HepG2 (cell line): ENCODE measurements at regions not wholly inside any gene's neighbourhood (a gene's known extent, or its start where the extent isn't known, plus 50 kb on each side); places are given as distances from the start of the nearest gene placed in this dataset.

ENCODE experiments used
- ATAC-seq: fragments of 200-7000 bp; cut with Tn5 transposase; 3 replicates; pipeline ENCODE4 v1.9.1; 2020; ENCODE audit warnings: mild to moderate bottlenecking, moderate library complexity
- BruUV-seq: library from RNA; stranded (reverse); fragments of 400-500 nt; replicated peaks from 2 replicates; lab custom pipeline; 2021; lab: Mats Ljungman, UMichigan
- CTCF ChIA-PET: fragments of 300-600 bp; formaldehyde crosslinking; extraction: SDS; loops from one replicate; lab custom pipeline; 2021; ENCODE audit warnings: low total read pairs, inconsistent platforms, low intra/inter-chr PET ratio; lab: Yijun Ruan, JAX
- POLR2A ChIA-PET: fragments of 350-600 bp; sonication (Branson Sonifier 250); formaldehyde crosslinking; loops from one replicate; lab custom pipeline; 2020; ENCODE audit warnings: antibody characterized with exemption, inconsistent platforms; lab: Yijun Ruan, JAX
- DNase-seq: peaks from one replicate; pipeline ENCODE4 v3.0.0-alpha.2; 2015; ENCODE audit warnings: low spot score
- FAIRE-seq: peaks from 3 replicates; lab custom pipeline; 2011; peaks lifted over from hg19 to GRCh38; lab: Jason Lieb, UNC
- H2AFZ ChIP-seq: one replicate; pipeline ENCODE4 v1.6.1; 2011; ENCODE audit warnings: low read length, inconsistent platforms
- H3K27ac ChIP-seq: fragments of 300-600 bp; 3 replicates; pipeline ENCODE4 v1.8.0; 2011; ENCODE audit warnings: mixed run types, mild to moderate bottlenecking, mixed read lengths, low read length, inconsistent platforms; ENCODE audit not compliant: insufficient read depth; ENCODE audit errors: extremely low read length
- H3K27me3 ChIP-seq, 2 experiments: fragments of 200-600 bp in 1 of 2; 2 replicates in 1 of 2; 3 replicates in 1 of 2; pipeline versions ENCODE4 v1.6.0 to v1.8.0; 2011; ENCODE audit warnings: low read length in 2 of 2, mild to moderate bottlenecking in 2 of 2, moderate library complexity in 2 of 2, inconsistent platforms in 1 of 2; ENCODE audit not compliant: insufficient read depth in 2 of 2, control insufficient read depth in 1 of 2
- H3K36me3 ChIP-seq, 2 experiments: fragments of 200-600 bp in 1 of 2; replicated peaks in 1 of 2; 2 replicates in 1 of 2; 3 replicates in 1 of 2; pipeline versions ENCODE4 v1.5.1 to v1.8.0; 2011; ENCODE audit warnings: low read length in 2 of 2, inconsistent platforms in 1 of 2; ENCODE audit not compliant: insufficient read depth in 2 of 2, control insufficient read depth in 1 of 2
- H3K4me1 ChIP-seq: 2 replicates; pipeline ENCODE4 v1.5.1; 2012; ENCODE audit warnings: low read length, inconsistent platforms; ENCODE audit not compliant: insufficient read depth
- H3K4me2 ChIP-seq: 2 replicates; pipeline ENCODE4 v1.6.0; 2011; ENCODE audit warnings: low read depth, low read length, inconsistent platforms
- H3K4me3 ChIP-seq, 3 experiments: fragments of 200-600 bp in 1 of 3; sonication (generic), shearing (Covaris generic) in 1 of 3; replicated peaks in 1 of 3; 2 replicates each; pipeline ENCODE4 v1.5.1; 2011 to 2016; ENCODE audit warnings: low read length in 3 of 3, inconsistent platforms in 2 of 3, low read depth in 2 of 3, mild to moderate bottlenecking in 2 of 3, control low read depth in 1 of 3, mixed read lengths in 1 of 3; ENCODE audit not compliant: insufficient read depth in 1 of 3
- H3K79me2 ChIP-seq: one replicate; pipeline ENCODE4 v1.6.1; 2011; ENCODE audit warnings: low read length, inconsistent platforms; ENCODE audit not compliant: insufficient read depth
- H3K9ac ChIP-seq: 2 replicates; pipeline ENCODE4 v1.6.0; 2011; ENCODE audit warnings: mild to moderate bottlenecking, low read depth, low read length, inconsistent platforms; ENCODE audit not compliant: insufficient read depth
- H3K9me3 ChIP-seq: 2 replicates; pipeline ENCODE4 v1.5.1; 2012; ENCODE audit warnings: mild to moderate bottlenecking, low read length
- H4K20me1 ChIP-seq: 2 replicates; pipeline ENCODE4 v1.6.0; 2011; ENCODE audit warnings: inconsistent platforms, mild to moderate bottlenecking, low read length, moderate library complexity; ENCODE audit not compliant: insufficient read depth
- ARID2 ChIP-seq: sonication (generic); formaldehyde crosslinking; IDR thresholded peaks from 2 replicates; pipeline ENCODE4 v1.8.1; 2022; ENCODE audit warnings: mild to moderate bottlenecking, missing genetic modification reagents, borderline replicate concordance
- KLF16 ChIP-seq, 2 experiments: sonication (generic) in 1 of 2; formaldehyde crosslinking in 1 of 2; IDR thresholded peaks; 2 replicates each; pipeline versions ENCODE4 v1.6.1 to v1.8.0; 2016 to 2023; ENCODE audit warnings: missing genetic modification reagents in 2 of 2, missing compliant biosample characterization in 1 of 2
- KLF6 ChIP-seq: IDR thresholded peaks from 2 replicates; pipeline ENCODE4 v1.8.0; 2016; ENCODE audit warnings: missing biosample characterization, missing genetic modification reagents
- LCORL ChIP-seq, 2 experiments: fragments of 450-650 bp in 1 of 2; sonication (generic) in 1 of 2; formaldehyde crosslinking in 1 of 2; IDR thresholded peaks; 2 replicates each; pipeline versions ENCODE4 v1.5.0 to v1.6.1; 2017 to 2020; ENCODE audit warnings: antibody characterized with exemption in 1 of 2, missing genetic modification reagents in 1 of 2
- SALL2 ChIP-seq: sonication (generic); formaldehyde crosslinking; IDR thresholded peaks from 2 replicates; pipeline ENCODE4 v1.8.1; 2023; ENCODE audit warnings: mild to moderate bottlenecking, missing genetic modification reagents, inconsistent platforms
- SOX5 ChIP-seq: IDR thresholded peaks from 2 replicates; pipeline ENCODE4 v1.6.1; 2016; ENCODE audit warnings: borderline replicate concordance
- SP5 ChIP-seq: IDR thresholded peaks from 2 replicates; pipeline ENCODE4 v1.6.1; 2016; ENCODE audit warnings: low read depth, borderline replicate concordance
- STAT5B ChIP-seq: sonication (generic); formaldehyde crosslinking; IDR thresholded peaks from 2 replicates; pipeline ENCODE4 v1.4.0; 2020; ENCODE audit warnings: missing genetic modification reagents
- ZNF331 ChIP-seq: sonication (generic); formaldehyde crosslinking; IDR thresholded peaks from 2 replicates; pipeline ENCODE4 v1.4.0; 2020; ENCODE audit warnings: missing genetic modification reagents
- WGBS: methylation state at CpG from one replicate; pipeline ENCODE4 v1.1.6; 2017; ENCODE audit warnings: low lambda C conversion rate; 5-methylcytosine and 5-hydroxymethylcytosine counted together
- in situ Hi-C: cut with HindIII; loops from 2 replicates; pipeline ENCODE4 v1.10.0; 2017; ENCODE audit warnings: low pct_unique_long_range_greater_than_20kb; ENCODE audit not compliant: extremely low pct_ligation_motif_present
- intact Hi-C: fragments of 100-400 bp; cut with micrococcal nuclease; formaldehyde crosslinking; loops from one replicate; pipeline ENCODE4 v1.10.0; 2022; ENCODE audit not compliant: unreplicated experiment
- TF ChIP-seq, protein P1 (sequence below): sonication (generic); formaldehyde crosslinking; IDR thresholded peaks from 2 replicates; pipeline ENCODE4 v1.5.1; 2020; ENCODE audit warnings: missing genetic modification reagents, mild to moderate bottlenecking, borderline replicate concordance
- TF ChIP-seq, protein P2 (sequence below): sonication (generic); formaldehyde crosslinking; IDR thresholded peaks from 2 replicates; pipeline ENCODE4 v1.8.0; 2022; ENCODE audit warnings: mild to moderate bottlenecking, missing genetic modification reagents
- TF ChIP-seq, protein P3 (sequence below): sonication (generic); formaldehyde crosslinking; IDR thresholded peaks from 2 replicates; pipeline ENCODE4 v1.8.1; 2023; ENCODE audit warnings: missing genetic modification reagents, inconsistent platforms, borderline replicate concordance
- TF ChIP-seq, protein P4 (sequence below): sonication (generic); formaldehyde crosslinking; IDR thresholded peaks from 2 replicates; pipeline ENCODE4 v1.5.0; 2020; ENCODE audit warnings: mild to moderate bottlenecking, missing genetic modification reagents, borderline replicate concordance

DNA sequence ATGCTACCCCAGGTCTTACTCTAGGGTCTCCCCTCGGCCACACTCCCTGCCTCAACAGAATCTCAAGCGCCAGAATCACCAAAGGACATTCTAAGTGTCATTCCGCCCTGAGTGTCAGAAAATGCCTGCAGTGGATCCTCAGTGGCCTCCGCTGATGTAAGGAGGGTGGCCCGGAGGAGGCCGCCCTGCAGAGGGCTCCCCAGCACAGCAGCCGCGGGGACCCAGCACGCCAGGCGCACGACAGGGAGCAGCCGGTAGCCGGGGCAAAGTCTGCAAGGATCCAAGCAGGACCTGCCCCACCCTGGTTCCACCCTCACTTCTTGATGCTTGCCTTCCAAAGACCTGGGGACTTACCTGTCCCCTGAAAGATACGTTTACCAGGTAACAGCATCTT is 54.2 kb upstream of the ID2 start:
- H4K20me1 ChIP-seq = no peaks in the 10 kb centered on the region
- no peaks in the 10 kb centered on the region for H3K9me3 ChIP-seq
- intact Hi-C loops (loop anchor here (1.0 to 10.0 kb wide), 3 partner anchors 29 to 213 kb away; no protein-coding TSS in a partner anchor), in situ Hi-C loops (loop anchor here (5.0 kb wide), 1 partner anchor 50 kb away; no protein-coding TSS in a partner anchor)
- BruUV-seq = no TSS peak
- 3% methylated on average over 14 of the region's 14 CpGs for WGBS
- no peak overlapping the region for H2AFZ ChIP-seq
- no peaks in the 10 kb centered on the region for H3K36me3 ChIP-seq
- ATAC-seq (peak; percentile 62), DNase-seq (peak; percentile 65), FAIRE-seq (no peak)
- H3K27ac ChIP-seq = peak overlapping the region; percentile 84
- POLR2A ChIA-PET = interaction anchor here (1.0 to 8.4 kb wide), 17 partner anchors 10 to 508 kb away, joined by 3 to 354 read pairs (median 5); partner anchors contain the start of gene ID2
- peak overlapping the region; percentile 99 for H3K4me2 ChIP-seq
- peaks cover 100% of the 10 kb centered on the region for H3K4me1 ChIP-seq
- CTCF ChIA-PET = interaction anchor here (1.2 to 2.1 kb wide), 3 partner anchors 34 to 58 kb away, joined by 3 to 15 read pairs (median 4); no protein-coding TSS in a partner anchor
- peaks cover 21% of the 10 kb centered on the region for H3K79me2 ChIP-seq
- H3K4me3 ChIP-seq = peak overlapping the region; percentile 60 to 80 (median 61); a peak in 5 of 6 replicates
- peak overlapping the region; percentile 87 for H3K9ac ChIP-seq
- no peaks in the 10 kb centered on the region; a peak in 1 of 5 replicates for H3K27me3 ChIP-seq
- TF ChIP-seq ZNF331 (CRISPR knock-in tag) (peak; percentile 73), KLF16 (CRISPR knock-in tag; IDR thresholded peaks at IDR 0.05) (peak in 1 of 2 experiments; percentile 83; a peak in 2 of 4 replicates), SALL2 (CRISPR knock-in tag) (no peak), KLF6 (CRISPR knock-in tag) (0 out of 2 replicates have a peak, but pooled peaks have one; percentile 32), STAT5B (CRISPR knock-in tag) (no peak), ARID2 (CRISPR knock-in tag) (no peak), SOX5 (CRISPR knock-in tag) (peak; percentile 69), SP5 (peak; percentile 79), LCORL (IDR thresholded peaks at IDR 0.05) (no peak), LCORL (CRISPR knock-in tag; IDR thresholded peaks at IDR 0.05) (peak; percentile 96)
- TF ChIP-seq, protein P1, sequence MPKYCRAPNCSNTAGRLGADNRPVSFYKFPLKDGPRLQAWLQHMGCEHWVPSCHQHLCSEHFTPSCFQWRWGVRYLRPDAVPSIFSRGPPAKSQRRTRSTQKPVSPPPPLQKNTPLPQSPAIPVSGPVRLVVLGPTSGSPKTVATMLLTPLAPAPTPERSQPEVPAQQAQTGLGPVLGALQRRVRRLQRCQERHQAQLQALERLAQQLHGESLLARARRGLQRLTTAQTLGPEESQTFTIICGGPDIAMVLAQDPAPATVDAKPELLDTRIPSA (CRISPR knock-in tag) = no peak
- TF ChIP-seq, protein P2, sequence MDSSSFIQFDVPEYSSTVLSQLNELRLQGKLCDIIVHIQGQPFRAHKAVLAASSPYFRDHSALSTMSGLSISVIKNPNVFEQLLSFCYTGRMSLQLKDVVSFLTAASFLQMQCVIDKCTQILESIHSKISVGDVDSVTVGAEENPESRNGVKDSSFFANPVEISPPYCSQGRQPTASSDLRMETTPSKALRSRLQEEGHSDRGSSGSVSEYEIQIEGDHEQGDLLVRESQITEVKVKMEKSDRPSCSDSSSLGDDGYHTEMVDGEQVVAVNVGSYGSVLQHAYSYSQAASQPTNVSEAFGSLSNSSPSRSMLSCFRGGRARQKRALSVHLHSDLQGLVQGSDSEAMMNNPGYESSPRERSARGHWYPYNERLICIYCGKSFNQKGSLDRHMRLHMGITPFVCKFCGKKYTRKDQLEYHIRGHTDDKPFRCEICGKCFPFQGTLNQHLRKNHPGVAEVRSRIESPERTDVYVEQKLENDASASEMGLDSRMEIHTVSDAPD (CRISPR knock-in tag) = no peak
- TF ChIP-seq, protein P3, sequence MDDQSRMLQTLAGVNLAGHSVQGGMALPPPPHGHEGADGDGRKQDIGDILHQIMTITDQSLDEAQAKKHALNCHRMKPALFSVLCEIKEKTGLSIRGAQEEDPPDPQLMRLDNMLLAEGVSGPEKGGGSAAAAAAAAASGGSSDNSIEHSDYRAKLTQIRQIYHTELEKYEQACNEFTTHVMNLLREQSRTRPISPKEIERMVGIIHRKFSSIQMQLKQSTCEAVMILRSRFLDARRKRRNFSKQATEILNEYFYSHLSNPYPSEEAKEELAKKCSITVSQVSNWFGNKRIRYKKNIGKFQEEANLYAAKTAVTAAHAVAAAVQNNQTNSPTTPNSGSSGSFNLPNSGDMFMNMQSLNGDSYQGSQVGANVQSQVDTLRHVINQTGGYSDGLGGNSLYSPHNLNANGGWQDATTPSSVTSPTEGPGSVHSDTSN (CRISPR knock-in tag) = no peak
- TF ChIP-seq, protein P4, sequence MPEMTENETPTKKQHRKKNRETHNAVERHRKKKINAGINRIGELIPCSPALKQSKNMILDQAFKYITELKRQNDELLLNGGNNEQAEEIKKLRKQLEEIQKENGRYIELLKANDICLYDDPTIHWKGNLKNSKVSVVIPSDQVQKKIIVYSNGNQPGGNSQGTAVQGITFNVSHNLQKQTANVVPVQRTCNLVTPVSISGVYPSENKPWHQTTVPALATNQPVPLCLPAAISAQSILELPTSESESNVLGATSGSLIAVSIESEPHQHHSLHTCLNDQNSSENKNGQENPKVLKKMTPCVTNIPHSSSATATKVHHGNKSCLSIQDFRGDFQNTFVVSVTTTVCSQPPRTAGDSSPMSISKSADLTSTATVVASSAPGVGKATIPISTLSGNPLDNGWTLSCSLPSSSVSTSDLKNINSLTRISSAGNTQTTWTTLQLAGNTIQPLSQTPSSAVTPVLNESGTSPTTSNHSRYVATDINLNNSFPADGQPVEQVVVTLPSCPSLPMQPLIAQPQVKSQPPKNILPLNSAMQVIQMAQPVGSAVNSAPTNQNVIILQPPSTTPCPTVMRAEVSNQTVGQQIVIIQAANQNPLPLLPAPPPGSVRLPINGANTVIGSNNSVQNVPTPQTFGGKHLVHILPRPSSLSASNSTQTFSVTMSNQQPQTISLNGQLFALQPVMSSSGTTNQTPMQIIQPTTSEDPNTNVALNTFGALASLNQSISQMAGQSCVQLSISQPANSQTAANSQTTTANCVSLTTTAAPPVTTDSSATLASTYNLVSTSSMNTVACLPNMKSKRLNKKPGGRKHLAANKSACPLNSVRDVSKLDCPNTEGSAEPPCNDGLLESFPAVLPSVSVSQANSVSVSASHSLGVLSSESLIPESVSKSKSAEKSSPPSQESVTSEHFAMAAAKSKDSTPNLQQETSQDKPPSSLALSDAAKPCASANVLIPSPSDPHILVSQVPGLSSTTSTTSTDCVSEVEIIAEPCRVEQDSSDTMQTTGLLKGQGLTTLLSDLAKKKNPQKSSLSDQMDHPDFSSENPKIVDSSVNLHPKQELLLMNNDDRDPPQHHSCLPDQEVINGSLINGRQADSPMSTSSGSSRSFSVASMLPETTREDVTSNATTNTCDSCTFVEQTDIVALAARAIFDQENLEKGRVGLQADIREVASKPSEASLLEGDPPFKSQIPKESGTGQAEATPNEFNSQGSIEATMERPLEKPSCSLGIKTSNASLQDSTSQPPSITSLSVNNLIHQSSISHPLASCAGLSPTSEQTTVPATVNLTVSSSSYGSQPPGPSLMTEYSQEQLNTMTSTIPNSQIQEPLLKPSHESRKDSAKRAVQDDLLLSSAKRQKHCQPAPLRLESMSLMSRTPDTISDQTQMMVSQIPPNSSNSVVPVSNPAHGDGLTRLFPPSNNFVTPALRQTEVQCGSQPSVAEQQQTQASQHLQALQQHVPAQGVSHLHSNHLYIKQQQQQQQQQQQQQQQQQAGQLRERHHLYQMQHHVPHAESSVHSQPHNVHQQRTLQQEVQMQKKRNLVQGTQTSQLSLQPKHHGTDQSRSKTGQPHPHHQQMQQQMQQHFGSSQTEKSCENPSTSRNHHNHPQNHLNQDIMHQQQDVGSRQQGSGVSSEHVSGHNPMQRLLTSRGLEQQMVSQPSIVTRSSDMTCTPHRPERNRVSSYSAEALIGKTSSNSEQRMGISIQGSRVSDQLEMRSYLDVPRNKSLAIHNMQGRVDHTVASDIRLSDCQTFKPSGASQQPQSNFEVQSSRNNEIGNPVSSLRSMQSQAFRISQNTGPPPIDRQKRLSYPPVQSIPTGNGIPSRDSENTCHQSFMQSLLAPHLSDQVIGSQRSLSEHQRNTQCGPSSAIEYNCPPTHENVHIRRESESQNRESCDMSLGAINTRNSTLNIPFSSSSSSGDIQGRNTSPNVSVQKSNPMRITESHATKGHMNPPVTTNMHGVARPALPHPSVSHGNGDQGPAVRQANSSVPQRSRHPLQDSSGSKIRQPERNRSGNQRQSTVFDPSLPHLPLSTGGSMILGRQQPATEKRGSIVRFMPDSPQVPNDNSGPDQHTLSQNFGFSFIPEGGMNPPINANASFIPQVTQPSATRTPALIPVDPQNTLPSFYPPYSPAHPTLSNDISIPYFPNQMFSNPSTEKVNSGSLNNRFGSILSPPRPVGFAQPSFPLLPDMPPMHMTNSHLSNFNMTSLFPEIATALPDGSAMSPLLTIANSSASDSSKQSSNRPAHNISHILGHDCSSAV (CRISPR knock-in tag) = no peak
